K562 (cell line): ENCODE measurements at regions not wholly inside any gene's neighbourhood (a gene's known extent, or its start where the extent isn't known, plus 50 kb on each side); places are given as distances from the start of the nearest gene placed in this dataset.

ENCODE experiments used
- JUND ChIP-seq, 2 experiments: IDR thresholded peaks; 2 replicates in 1 of 2; 3 replicates in 1 of 2; pipeline ENCODE4 v1.6.1; 2011; ENCODE audit warnings: borderline replicate concordance in 2 of 2, low read depth in 2 of 2, low read length in 2 of 2, improper control_type of control experiment in 1 of 2, missing biosample characterization in 1 of 2, missing genetic modification characterization in 1 of 2, missing genetic modification reagents in 1 of 2
- MAFK ChIP-seq: IDR thresholded peaks from 2 replicates; pipeline ENCODE4 v1.6.1; 2011; ENCODE audit warnings: low read length, improper control_type of control experiment
- PHF8 ChIP-seq: fragments of 200-600 bp; sonication (generic); IDR thresholded peaks from 2 replicates; pipeline ENCODE4 v1.6.1; 2012; ENCODE audit warnings: mixed run types, mild to moderate bottlenecking, inconsistent platforms, low read length, moderate library complexity, borderline replicate concordance
- POLR3A ChIP-seq: IDR thresholded peaks from 2 replicates; pipeline ENCODE4 v1.6.1; 2011; ENCODE audit warnings: borderline replicate concordance, mild to moderate bottlenecking, moderate library complexity; ENCODE audit not compliant: insufficient read length, insufficient read depth; ENCODE audit errors: extremely low read depth
- USF2 ChIP-seq: sonication (generic); formaldehyde crosslinking; IDR thresholded peaks from 2 replicates; pipeline ENCODE4 v1.5.0; 2020; ENCODE audit warnings: missing genetic modification reagents

- no peak for TF ChIP-seq MAFK
- TF ChIP-seq POLR3A, result no peak
- TF ChIP-seq USF2, result no peak
- no peak for TF ChIP-seq PHF8
- TF ChIP-seq JUND (IDR thresholded peaks at IDR 0.05; ENCODE audit: borderline replicate concordance, low read depth, low read length), result no peak
- no peak for TF ChIP-seq JUND (tag; IDR thresholded peaks at IDR 0.05; ENCODE audit: borderline replicate concordance, low read depth, low read length)
These were observed 106.8 kb upstream of the SLC4A4 start for GRCh38 chr4:71232056-71232430.
